GM21576 (cell line): ENCODE measurements at regions not wholly inside any gene's neighbourhood (a gene's known extent, or its start where the extent isn't known, plus 50 kb on each side); places are given as distances from the start of the nearest gene placed in this dataset.
"Not testable (repeated sequence)": the region's sequence is repeated elsewhere in the genome, so short reads cannot be mapped to it uniquely, and the experiment has no call there.

Source experiments
- ATAC-seq: cut with Tn5 transposase; IDR thresholded peaks from one replicate; pipeline ENCODE4 v1.9.1; 2021; ENCODE audit warnings: mild to moderate bottlenecking, moderate library complexity; ENCODE audit not compliant: unreplicated experiment

GRCh38 chr3:188021502-188022040 lies 132.4 kb upstream of the LPP start:
- no peak for ATAC-seq

GRCh38 chr3:188022902-188023301 lies 131.1 kb upstream of the LPP start:
- not testable (repeated sequence) for ATAC-seq

- ATAC-seq: no peak
Observed at GRCh38 chr3:188025555-188025954, 128.4 kb upstream of the LPP start.

- ATAC-seq: no peak
Observed at GRCh38 chr3:188026191-188026968, 127.6 kb upstream of the LPP start.

- ATAC-seq: no peak
Observed at GRCh38 chr3:188031121-188031520, 122.8 kb upstream of the LPP start.

GRCh38 chr3:188034989-188035388 lies 119.0 kb upstream of the LPP start:
- no peak for ATAC-seq

GRCh38 chr3:188036375-188037194 lies 117.4 kb upstream of the LPP start:
- no peak for ATAC-seq

- ATAC-seq: no peak
Observed at GRCh38 chr3:188037195-188037718, 116.7 kb upstream of the LPP start.

- ATAC-seq: no peak
Observed at GRCh38 chr3:188037965-188038581, 115.9 kb upstream of the LPP start.

GRCh38 chr3:188041193-188041592 lies 112.8 kb upstream of the LPP start:
- ATAC-seq: no peak

GRCh38 chr3:188041895-188042294 lies 112.1 kb upstream of the LPP start:
- ATAC-seq: no peak

- ATAC-seq: no peak
Observed at GRCh38 chr3:188042466-188042865, 111.5 kb upstream of the LPP start.

- no peak for ATAC-seq
Observed at GRCh38 chr3:188043891-188044290, 110.1 kb upstream of the LPP start.

GRCh38 chr3:188046561-188047211 lies 107.3 kb upstream of the LPP start:
- ATAC-seq: no peak

GRCh38 chr3:188047536-188047935 lies 106.4 kb upstream of the LPP start:
- no peak for ATAC-seq

- no peak for ATAC-seq
Observed at GRCh38 chr3:188049606-188050530, 104.1 kb upstream of the LPP start.

GRCh38 chr3:188051801-188052168 lies 102.2 kb upstream of the LPP start:
- ATAC-seq: no peak

GRCh38 chr3:188052169-188053035 lies 101.6 kb upstream of the LPP start:
- no peak for ATAC-seq

GRCh38 chr3:188053036-188053340 lies 101.0 kb upstream of the LPP start:
- ATAC-seq: no peak
